ENCODE measurements at regions not wholly inside any gene's neighbourhood (a gene's known extent, or its start where the extent isn't known, plus 50 kb on each side); places are given as distances from the start of the nearest gene placed in this dataset.

DNA sequence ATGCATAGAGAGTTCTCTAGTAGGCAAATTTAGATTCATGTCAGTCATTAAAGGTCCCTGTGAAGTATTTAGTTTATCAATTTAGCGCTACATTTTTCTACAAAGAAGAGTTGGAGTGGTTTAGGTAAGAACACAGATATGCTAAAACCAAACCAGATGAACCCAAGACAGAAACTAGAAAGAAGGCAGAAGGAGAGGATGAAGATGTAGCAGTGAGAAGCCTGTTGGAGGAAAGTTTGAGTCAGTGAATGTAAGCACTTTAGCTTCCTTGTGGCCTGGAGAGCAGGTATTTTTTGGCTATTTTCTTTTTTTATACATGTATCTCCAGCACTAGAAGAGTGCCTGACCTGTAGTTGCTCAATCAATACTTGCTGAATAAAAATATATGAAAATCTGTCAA, 223.7 kb downstream of the KCNRG start:
- TF ChIP-seq CTCF (conservative IDR thresholded peaks at IDR 0.05 in 1 of 2, IDR thresholded peaks at IDR 0.05 in 1 of 2; ENCODE audit: low read depth in 1 of 2, low read length in 2 of 2): no peak
- no peak for TF ChIP-seq EZH2 (IDR thresholded peaks at IDR 0.05; ENCODE audit: low read length, missing control alignments)

All from fibroblast of lung (primary cell).